ENCODE measurements at regions not wholly inside any gene's neighbourhood (a gene's known extent, or its start where the extent isn't known, plus 50 kb on each side); places are given as distances from the start of the nearest gene placed in this dataset.

DNA sequence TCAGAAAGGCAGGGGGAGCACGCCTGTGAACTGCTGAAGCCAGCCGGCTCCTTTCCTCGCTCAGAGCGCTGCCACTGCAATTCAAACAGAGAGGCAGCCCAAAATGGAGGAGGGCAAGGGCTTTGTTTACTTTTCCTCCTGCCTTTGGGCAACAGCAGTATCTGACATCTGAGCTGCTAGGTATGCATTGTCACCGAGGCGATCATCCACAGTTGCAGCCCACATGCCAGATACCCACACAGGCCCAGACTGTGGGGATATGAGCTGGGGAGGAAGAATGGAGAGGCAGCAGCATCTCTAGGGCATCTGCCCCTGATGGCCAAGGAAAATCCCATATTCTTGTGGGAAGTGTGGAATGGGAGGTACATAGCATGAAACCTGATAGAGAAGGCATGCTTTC, 357.1 kb downstream of the BARHL2 start:
- no peak for DNase-seq
- no peak overlapping the region for H3K27ac ChIP-seq
- no peaks in the 10 kb centered on the region for H3K27me3 ChIP-seq (replicated peaks)
- TF ChIP-seq, protein P1, sequence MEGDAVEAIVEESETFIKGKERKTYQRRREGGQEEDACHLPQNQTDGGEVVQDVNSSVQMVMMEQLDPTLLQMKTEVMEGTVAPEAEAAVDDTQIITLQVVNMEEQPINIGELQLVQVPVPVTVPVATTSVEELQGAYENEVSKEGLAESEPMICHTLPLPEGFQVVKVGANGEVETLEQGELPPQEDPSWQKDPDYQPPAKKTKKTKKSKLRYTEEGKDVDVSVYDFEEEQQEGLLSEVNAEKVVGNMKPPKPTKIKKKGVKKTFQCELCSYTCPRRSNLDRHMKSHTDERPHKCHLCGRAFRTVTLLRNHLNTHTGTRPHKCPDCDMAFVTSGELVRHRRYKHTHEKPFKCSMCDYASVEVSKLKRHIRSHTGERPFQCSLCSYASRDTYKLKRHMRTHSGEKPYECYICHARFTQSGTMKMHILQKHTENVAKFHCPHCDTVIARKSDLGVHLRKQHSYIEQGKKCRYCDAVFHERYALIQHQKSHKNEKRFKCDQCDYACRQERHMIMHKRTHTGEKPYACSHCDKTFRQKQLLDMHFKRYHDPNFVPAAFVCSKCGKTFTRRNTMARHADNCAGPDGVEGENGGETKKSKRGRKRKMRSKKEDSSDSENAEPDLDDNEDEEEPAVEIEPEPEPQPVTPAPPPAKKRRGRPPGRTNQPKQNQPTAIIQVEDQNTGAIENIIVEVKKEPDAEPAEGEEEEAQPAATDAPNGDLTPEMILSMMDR (IDR thresholded peaks at IDR 0.05; ENCODE audit: low read depth, low read length, missing control alignments): no peak
- no peak overlapping the region for H3K4me3 ChIP-seq (ENCODE audit: low read depth, low read length)
- no peaks in the 10 kb centered on the region for H3K36me3 ChIP-seq (replicated peaks)
- in situ Hi-C loops (cut with HindIII; ENCODE audit: low pct_ligation_motif_present, low sequenced_read_pairs): no loop called here

GRCh38 chr1:90358448-90358847, 358.7 kb downstream of the BARHL2 start:
- H3K27me3 ChIP-seq (replicated peaks): no peaks in the 10 kb centered on the region
- no peak overlapping the region for H3K4me3 ChIP-seq (ENCODE audit: low read depth, low read length)
- no peak overlapping the region for H3K27ac ChIP-seq
- in situ Hi-C loops (cut with HindIII; ENCODE audit: low pct_ligation_motif_present, low sequenced_read_pairs): no loop called here
- no peak for DNase-seq
- H3K36me3 ChIP-seq (replicated peaks): no peaks in the 10 kb centered on the region
- TF ChIP-seq, protein P1 (IDR thresholded peaks at IDR 0.05; ENCODE audit: low read depth, low read length, missing control alignments): no peak

DNA sequence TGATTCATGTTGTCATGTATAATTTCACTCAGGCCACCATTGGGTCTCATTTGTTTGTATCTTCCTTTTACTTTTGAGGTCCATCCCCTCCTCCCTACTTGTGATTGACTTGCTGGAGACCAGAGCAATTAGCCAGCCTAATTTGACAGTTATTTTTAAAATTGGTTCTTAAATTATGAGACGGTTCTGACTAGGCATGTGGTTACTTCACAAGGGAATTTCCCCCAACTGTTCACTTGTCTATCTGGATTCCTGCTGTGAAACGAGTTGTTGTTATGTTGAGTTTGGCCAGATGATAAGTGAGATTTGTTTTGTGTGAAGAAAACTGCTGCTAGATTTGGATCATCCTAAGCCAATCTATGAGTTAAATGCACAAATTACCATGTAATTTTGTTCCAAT, 359.1 kb downstream of the BARHL2 start:
- Histone ChIP-seq H3K36me3 (replicated peaks) (no peaks in the 10 kb centered on the region), H3K27me3 (replicated peaks) (no peaks in the 10 kb centered on the region), H3K27ac (no peak overlapping the region), H3K4me3 (ENCODE audit: low read depth, low read length) (no peak overlapping the region)
- TF ChIP-seq, protein P1 (IDR thresholded peaks at IDR 0.05; ENCODE audit: low read depth, low read length, missing control alignments): no peak
- DNase-seq: no peak
- in situ Hi-C loops (cut with HindIII; ENCODE audit: low pct_ligation_motif_present, low sequenced_read_pairs): no loop called here

GRCh38 chr1:90356991-90357390, 360.1 kb downstream of the BARHL2 start:
- no peaks in the 10 kb centered on the region for H3K36me3 ChIP-seq (replicated peaks)
- in situ Hi-C loops (cut with HindIII; ENCODE audit: low pct_ligation_motif_present, low sequenced_read_pairs): no loop called here
- TF ChIP-seq, protein P1 (IDR thresholded peaks at IDR 0.05; ENCODE audit: low read depth, low read length, missing control alignments): no peak
- no peak overlapping the region for H3K4me3 ChIP-seq (ENCODE audit: low read depth, low read length)
- H3K27me3 ChIP-seq (replicated peaks): no peaks in the 10 kb centered on the region
- no peak overlapping the region for H3K27ac ChIP-seq
- no peak for DNase-seq

DNA sequence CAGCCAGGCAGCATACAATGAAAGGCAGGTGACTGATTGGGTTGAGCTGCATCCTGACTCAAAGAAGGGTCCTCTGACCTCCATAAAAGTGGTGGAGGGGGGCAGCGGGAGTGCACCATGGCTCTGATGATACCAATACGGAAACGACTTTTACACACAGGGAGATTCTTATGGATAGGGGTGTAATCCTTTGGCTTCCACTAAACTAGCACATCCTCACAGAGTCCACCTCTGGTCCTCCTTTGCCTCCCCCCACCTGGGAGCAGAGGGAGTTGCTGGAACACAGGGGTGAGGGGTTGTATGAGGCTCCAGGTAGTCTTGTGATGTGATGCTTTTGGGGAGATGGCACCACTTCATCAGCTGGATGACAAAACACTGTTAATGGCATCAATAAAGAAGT, 361.0 kb downstream of the BARHL2 start:
- no peak for DNase-seq
- Histone ChIP-seq H3K36me3 (replicated peaks) (no peaks in the 10 kb centered on the region), H3K27me3 (replicated peaks) (no peaks in the 10 kb centered on the region), H3K4me3 (ENCODE audit: low read depth, low read length) (no peak overlapping the region), H3K27ac (no peak overlapping the region)
- in situ Hi-C loops (cut with HindIII; ENCODE audit: low pct_ligation_motif_present, low sequenced_read_pairs): no loop called here
- TF ChIP-seq, protein P1 (IDR thresholded peaks at IDR 0.05; ENCODE audit: low read depth, low read length, missing control alignments): no peak

DNA sequence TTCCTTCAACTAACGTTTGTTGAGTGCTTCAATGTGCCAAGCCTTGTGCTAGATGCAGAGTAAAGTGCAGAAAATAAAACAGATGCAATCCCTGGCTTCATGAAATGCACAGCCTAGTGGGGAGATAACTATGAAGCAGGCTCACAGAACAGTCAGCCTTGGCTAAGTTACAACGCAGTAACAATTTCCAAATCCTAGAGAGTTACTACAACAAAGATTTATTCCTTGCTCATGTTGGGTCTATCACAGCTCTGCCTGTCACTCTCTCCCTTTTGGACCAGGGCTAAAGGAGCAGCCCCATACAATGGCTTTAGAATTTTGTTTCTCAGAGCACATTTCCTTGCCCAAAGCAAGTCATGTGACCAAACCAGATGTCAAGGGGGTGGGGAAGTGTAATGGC, 359.8 kb downstream of the ZNF326 start:
- H3K4me3 ChIP-seq (ENCODE audit: low read depth, low read length): no peak overlapping the region
- no peak overlapping the region for H3K27ac ChIP-seq
- H3K27me3 ChIP-seq (replicated peaks): no peaks in the 10 kb centered on the region
- H3K36me3 ChIP-seq (replicated peaks): no peaks in the 10 kb centered on the region
- in situ Hi-C loops (cut with HindIII; ENCODE audit: low pct_ligation_motif_present, low sequenced_read_pairs): no loop called here
- TF ChIP-seq, protein P1 (IDR thresholded peaks at IDR 0.05; ENCODE audit: low read depth, low read length, missing control alignments): no peak
- DNase-seq: no peak

Measured in brain microvascular endothelial cell (primary cell).